ENCODE measurements at regions not wholly inside any gene's neighbourhood (a gene's known extent, or its start where the extent isn't known, plus 50 kb on each side); places are given as distances from the start of the nearest gene placed in this dataset.

- H3K4me3 ChIP-seq (replicated peaks in 1 of 3), result no peak overlapping the region
- peaks cover 0 to 11% of the 10 kb centered on the region in 2 donors for H3K4me1 ChIP-seq
- intact Hi-C loops (cut with DNase I), result no loop called here
- no peaks in the 10 kb centered on the region for H3K36me3 ChIP-seq
- no peaks in the 10 kb centered on the region for H3K9me3 ChIP-seq
- no peak overlapping the region for H3K27ac ChIP-seq
- WGBS, 2 donors, result 50 to 60% methylated on average over 4 to 6 of the region's 6 CpGs
- TF ChIP-seq CTCF (IDR thresholded peaks at IDR 0.05) (no peak), POLR2A (IDR thresholded peaks at IDR 0.05) (no peak)
- DNase-seq, result peak; percentile 62 to 81
- H3K27me3 ChIP-seq, result no peaks in the 10 kb centered on the region
Observed at GRCh38 chr2:2635025-2635528, 304.0 kb upstream of the MYT1L start.

GRCh38 chr2:2633017-2633416 is 301.9 kb upstream of the MYT1L start:
- Histone ChIP-seq H3K9me3 (no peaks in the 10 kb centered on the region), H3K4me3 (replicated peaks in 1 of 3) (no peak overlapping the region), H3K4me1 (no peaks in the 10 kb centered on the region), H3K27ac (no peak overlapping the region), H3K36me3 (no peaks in the 10 kb centered on the region), H3K27me3 (no peaks in the 10 kb centered on the region)
- no peak for TF ChIP-seq POLR2A (IDR thresholded peaks at IDR 0.05)
- no peak for TF ChIP-seq CTCF (IDR thresholded peaks at IDR 0.05)
- intact Hi-C loops (cut with DNase I), result no loop called here
- WGBS, 2 donors, result 66 to 87% methylated on average over 8 of the region's 8 CpGs
- DNase-seq, result no peak

DNA sequence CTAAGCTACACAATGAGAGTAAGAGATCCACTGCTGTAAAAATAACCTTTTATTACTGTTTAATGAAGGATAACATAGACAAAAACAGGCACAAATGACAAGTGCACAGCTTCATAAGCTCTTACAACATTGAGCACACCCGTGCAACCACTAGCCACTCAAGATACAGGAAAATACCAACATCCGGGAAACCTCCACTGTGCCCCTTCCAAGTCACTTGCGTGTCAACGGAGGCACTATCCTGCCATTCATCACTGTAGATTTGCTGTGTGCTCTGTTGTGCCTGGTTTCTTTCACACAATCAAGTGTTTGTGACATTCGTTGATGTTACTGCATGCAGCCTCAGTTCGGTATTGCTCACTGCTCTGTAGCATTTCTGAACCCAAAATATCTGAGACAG is 292.9 kb upstream of the MYT1L start:
- no peak overlapping the region for H3K27ac ChIP-seq
- WGBS, 2 donors, result 56 to 64% methylated on average over 6 of the region's 6 CpGs
- H3K36me3 ChIP-seq, result no peaks in the 10 kb centered on the region
- no peak for DNase-seq
- intact Hi-C loops (cut with DNase I), result no loop called here
- TF ChIP-seq POLR2A (IDR thresholded peaks at IDR 0.05), result no peak
- no peak for TF ChIP-seq CTCF (IDR thresholded peaks at IDR 0.05)
- H3K4me1 ChIP-seq, result no peaks in the 10 kb centered on the region
- no peak overlapping the region for H3K4me3 ChIP-seq (replicated peaks in 1 of 3)
- H3K27me3 ChIP-seq, result no peaks in the 10 kb centered on the region
- no peaks in the 10 kb centered on the region for H3K9me3 ChIP-seq

- 72 to 90% methylated on average over 8 of the region's 8 CpGs for WGBS, 2 donors
- Histone ChIP-seq H3K27ac (no peak overlapping the region), H3K36me3 (no peaks in the 10 kb centered on the region), H3K4me1 (no peaks in the 10 kb centered on the region), H3K9me3 (no peaks in the 10 kb centered on the region), H3K4me3 (replicated peaks in 1 of 3) (no peak overlapping the region), H3K27me3 (no peaks in the 10 kb centered on the region)
- DNase-seq, result no peak
- TF ChIP-seq CTCF (IDR thresholded peaks at IDR 0.05) (no peak), POLR2A (IDR thresholded peaks at IDR 0.05) (no peak)
- intact Hi-C loops (cut with DNase I), result no loop called here
Observed at GRCh38 chr2:2621855-2622254, 290.8 kb upstream of the MYT1L start.

DNA sequence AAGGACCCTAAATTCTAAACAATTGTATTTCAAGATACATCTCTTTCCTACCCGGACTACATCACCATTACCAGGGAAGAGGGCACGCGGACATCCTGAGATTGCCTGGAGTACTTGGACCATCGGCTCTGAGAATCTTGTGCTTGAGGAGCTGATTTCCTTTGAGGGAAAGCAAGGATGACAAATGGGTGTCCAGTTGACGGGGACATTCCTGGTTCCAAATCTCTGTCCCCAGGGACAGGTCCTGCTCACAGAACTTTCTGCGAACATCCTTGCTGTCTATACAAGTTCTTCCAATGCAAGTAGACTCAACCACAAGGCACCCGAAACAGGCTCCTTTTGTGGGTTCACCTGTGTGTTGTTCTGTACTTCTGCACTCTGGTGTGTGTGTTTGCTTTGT is 289.5 kb upstream of the MYT1L start:
- intact Hi-C loops (cut with DNase I), result no loop called here
- no peaks in the 10 kb centered on the region for H3K4me1 ChIP-seq

More for the DNA sequence above, 289.5 kb upstream of the MYT1L start:
- no peak for DNase-seq
- WGBS, 2 donors, result 61 to 65% methylated on average over 7 of the region's 7 CpGs
- H3K9me3 ChIP-seq, result no peaks in the 10 kb centered on the region
- H3K36me3 ChIP-seq, result no peaks in the 10 kb centered on the region
- TF ChIP-seq CTCF (IDR thresholded peaks at IDR 0.05) (no peak), POLR2A (IDR thresholded peaks at IDR 0.05) (no peak)
- H3K27me3 ChIP-seq, result no peaks in the 10 kb centered on the region
- no peak overlapping the region for H3K27ac ChIP-seq
- H3K4me3 ChIP-seq (replicated peaks in 1 of 3), result no peak overlapping the region

All from thyroid gland (tissue), 4 donors.